Activated CD4-positive, alpha-beta T cell treated with anti-CD3 and anti-CD28 coated beads, Interleukin-2, amount 50 U/mL, for 48 hours (primary cell): ENCODE measurements at regions not wholly inside any gene's neighbourhood (a gene's known extent, or its start where the extent isn't known, plus 50 kb on each side); places are given as distances from the start of the nearest gene placed in this dataset.
"Not testable (repeated sequence)": the region's sequence is repeated elsewhere in the genome, so short reads cannot be mapped to it uniquely, and the experiment has no call there.

Source experiments
- DNase-seq, 2 experiments: peaks; one replicate each; pipeline ENCODE4 v3.0.0-alpha.2; 2020

DNA sequence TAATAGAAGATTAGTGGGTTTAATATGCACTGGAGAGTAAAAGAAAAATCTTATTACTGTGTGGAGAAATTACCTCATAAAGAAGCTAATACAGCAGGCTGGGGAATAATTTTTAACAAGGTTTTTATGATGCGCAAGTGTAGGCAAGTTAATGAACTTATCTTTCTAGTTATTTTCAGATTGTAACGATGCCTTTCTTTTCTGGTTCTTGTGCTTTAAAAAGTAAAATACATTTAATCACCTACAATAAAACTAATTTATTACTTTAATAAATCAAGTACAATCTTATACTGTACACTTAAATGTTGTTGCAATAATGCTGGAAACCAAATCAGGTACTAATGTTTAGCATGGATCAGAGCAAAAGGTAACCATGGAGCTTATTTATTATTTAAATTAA lies 266.6 kb downstream of the ZIC1 start:
- DNase-seq, result no peak

DNA sequence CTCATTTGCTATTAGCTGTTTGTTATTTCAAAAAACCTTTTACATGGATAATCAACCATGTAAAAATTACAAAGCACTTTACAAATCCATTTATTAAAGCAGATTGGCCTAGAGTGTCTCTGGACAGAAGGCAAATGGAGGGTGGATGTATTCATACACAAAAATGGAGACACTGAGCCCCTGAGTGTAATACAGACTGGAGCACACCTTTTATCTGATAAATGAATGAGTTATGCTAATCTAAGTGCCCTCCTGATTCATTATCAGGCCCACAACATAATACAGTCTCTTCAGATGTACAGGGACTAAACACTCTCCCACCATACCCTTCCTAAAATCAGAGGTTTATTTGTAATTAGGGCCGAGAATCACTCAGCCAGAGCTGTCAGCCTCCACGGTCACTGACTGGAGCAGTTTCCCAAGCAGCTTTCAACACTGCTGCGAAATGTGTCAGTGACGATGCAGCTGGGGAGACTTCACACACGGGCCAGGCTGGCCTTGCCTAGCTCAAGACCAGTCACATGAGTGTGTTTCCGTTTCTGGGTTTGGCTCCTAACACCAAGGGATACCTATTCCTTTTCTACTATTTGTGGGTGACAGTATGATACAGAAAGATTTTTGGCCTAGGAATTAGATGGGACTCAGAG lies 271.8 kb downstream of the ZIC1 start:
- no peak for DNase-seq

- no peak for DNase-seq
These were observed 279.7 kb downstream of the ZIC1 start for GRCh38 chr3:147688868-147689267.

DNA sequence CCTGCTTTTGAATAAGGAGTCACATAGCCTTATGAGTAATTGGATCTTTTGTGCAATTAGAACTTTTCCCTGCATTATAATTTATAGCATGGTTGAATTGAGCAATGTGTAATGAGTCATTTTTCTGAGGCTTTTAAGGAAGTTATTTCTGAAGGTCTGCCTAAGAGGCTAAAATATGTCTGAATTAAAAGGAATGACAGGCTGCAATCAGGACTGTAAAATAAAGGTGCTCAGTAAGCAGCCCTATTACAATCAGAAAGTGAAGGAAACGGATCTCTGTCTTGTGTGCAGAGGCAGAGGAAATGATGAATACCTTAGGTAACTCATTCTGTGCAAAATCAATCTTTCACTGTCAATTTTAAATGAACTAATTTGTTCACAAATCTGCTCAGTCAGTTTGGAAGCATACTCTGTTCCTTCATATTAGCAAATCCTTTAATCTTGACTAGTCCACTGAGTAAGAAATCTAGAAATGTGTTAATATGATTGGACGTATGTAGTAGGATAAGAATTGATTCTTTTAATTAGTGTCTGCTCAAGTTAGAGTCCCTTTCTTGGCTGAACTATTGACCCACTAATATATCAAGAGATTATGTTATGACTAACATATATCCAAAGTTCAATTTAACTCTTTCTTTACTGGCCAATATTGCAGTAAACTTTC lies 290.1 kb downstream of the ZIC1 start:
- DNase-seq, result no peak

DNA sequence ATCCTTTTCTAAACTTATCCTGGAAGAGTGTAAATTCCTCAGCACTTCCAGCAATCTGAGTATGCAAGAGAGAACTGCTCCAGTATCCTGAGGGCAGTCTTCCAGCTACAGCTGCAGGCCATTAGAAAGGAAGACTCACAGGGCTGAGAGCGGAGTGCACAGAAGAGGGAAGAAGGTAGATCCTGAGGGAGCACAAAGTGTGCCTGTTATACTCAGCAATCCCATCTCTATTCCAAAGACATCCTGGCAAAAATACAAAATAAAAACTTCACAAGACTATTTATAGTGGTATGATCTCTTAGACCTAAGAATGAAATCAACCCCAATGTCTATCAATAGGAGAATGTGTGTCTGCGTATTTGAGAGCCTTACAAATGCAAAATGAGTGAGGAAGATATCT lies 292.0 kb downstream of the ZIC1 start:
- DNase-seq, result no peak

DNA sequence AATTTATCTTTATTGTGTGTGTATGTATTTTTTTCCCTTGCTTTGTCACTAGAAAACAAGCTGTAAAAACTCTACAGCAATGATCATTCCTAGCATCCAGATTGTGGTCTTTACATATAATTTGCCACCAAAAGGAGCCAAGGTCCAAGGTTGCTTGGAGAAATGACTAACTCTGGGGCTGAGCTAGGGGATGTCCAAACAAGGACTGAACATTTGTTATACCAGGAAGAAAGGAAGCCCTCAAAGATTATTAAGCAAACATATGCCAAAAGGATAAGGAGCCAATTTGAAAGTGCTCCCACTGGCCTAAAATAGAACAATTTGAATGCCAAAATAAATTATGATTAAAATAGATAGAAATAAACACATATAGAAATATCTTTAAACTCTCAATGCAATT lies 293.3 kb downstream of the ZIC1 start:
- DNase-seq, result no peak

GRCh38 chr3:147705651-147706051 lies 296.5 kb downstream of the ZIC1 start:
- DNase-seq, result no peak

- DNase-seq, result not testable (repeated sequence)
These were observed 301.6 kb downstream of the ZIC1 start for GRCh38 chr3:147710753-147711152.

- DNase-seq, result no peak
These were observed 303.2 kb downstream of the ZIC1 start for GRCh38 chr3:147712357-147712756.

GRCh38 chr3:147712758-147713157 lies 303.6 kb downstream of the ZIC1 start:
- not testable (repeated sequence) for DNase-seq

DNA sequence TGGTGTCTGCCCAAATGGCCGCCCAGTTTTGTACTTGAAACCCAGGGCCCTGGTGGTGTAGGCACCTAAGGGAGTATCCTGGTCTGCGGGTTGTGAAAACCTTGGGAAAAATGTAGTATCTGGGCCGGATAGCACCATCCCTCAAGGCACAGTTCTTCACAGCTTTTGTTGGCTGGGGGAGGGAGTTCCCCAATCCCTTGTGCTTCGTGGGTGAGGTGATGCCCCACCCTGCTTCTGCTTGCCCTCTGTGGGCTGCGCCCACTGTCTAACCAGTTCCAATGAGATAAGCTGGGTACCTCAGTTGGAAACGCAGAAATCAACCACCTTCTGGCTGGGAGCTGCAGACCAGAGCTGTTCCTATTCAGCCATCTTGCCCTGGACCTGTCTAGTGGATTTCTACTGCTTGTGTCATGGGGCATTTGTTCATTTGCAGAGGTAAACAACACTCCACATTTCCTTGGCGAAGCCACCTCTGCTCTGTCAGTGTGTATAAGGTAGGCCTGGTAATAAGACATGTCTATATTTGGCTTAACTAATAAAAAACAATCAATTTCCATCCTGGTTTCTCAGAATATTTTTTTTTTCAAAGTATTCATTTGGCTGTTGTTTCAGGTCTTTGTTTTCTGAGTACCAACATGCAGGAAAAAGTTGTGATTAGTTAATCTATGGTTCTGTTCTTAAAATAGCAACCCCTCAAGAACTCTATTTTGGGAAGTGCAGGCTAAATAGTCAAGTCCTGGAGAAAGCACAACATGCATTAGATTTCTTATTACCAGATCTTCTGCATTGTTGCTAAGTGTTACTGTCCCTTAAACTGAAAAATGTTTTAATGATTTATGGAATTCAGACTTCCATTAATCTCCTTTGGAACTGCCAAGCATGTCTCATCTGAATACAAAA lies 304.3 kb downstream of the ZIC1 start:
- DNase-seq, result no peak

- DNase-seq, result no peak
These were observed 320.5 kb downstream of the ZIC1 start for GRCh38 chr3:147729641-147730040.

GRCh38 chr3:147730284-147730683 lies 321.1 kb downstream of the ZIC1 start:
- no peak for DNase-seq

DNA sequence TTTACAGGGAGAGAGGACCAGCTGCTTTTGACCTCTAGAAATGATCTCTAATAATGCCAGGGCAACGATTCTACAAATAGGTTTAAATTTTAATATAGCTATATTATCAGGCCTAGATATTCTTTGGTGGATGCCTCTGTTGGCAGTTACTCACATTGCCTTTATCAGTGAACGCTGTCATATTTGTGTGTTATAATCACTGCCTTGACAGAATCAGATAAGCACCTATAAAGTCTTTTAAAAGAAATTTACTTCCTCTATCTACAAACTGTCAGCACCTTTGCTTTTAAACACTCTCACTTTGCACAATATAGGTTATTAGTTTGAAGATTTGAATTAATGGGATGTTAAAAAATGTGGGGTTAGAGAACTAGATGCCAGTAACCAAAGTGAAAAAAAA lies 324.1 kb downstream of the ZIC1 start:
- no peak for DNase-seq

- DNase-seq, result no peak
These were observed 326.5 kb downstream of the ZIC1 start for GRCh38 chr3:147735616-147736015.

GRCh38 chr3:147736226-147736625 lies 327.1 kb downstream of the ZIC1 start:
- DNase-seq, result no peak

DNA sequence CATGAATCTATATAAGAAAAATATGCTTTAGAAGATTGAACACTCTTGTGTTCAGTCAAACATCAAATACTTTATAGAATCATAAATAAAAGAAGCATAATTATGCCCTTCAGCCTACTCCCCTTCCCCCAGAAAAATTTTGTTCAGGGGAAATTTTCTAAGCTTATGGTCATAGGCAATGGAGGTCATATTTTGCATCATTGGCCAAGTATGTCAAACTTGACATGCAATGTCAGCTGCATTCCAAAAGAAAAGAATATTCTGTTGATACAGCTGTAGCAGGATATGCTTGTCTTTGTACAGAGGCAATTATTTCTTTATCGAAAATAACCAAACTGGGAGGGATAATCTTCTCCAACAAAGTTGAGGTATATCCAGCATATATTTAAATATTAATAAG lies 328.2 kb downstream of the ZIC1 start:
- no peak for DNase-seq

DNA sequence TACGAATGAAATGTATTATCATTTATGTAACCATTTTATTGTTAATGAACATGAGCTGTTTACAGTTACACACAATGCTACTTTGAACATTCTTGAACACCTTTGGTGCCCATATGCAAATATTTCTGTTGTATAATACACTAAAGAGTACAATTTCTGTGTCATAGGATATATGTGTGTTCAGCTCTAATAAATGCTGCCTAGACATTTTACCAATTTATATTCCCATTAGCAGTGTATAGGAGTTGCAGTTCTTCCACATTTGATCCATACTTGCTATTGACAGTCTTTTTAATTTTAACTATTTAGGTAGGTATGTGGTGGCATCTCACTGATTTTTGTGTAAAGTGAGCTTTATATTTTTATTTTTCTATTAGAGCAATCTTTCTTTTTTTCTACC lies 331.8 kb downstream of the ZIC1 start:
- DNase-seq, result no peak

DNA sequence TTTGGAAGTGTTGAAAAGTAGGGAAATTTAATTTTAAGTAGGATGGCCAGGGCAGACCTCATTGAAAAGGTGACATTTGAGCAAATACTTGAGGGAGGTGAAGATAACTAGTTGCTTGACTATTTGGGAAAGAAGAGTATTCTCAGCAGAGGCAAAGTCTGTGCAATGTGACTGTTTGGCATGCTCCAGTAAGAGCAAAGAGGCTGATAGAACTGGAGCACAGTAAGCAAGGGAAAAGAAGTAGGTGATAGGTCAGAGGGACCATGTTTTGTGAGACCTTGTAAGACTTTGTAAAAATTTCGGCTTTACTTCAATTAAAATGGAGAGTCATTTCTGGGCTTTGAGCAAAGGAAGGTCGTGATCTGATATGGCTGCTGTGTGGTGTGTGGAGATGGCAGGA lies 335.8 kb downstream of the ZIC1 start:
- no peak for DNase-seq

DNA sequence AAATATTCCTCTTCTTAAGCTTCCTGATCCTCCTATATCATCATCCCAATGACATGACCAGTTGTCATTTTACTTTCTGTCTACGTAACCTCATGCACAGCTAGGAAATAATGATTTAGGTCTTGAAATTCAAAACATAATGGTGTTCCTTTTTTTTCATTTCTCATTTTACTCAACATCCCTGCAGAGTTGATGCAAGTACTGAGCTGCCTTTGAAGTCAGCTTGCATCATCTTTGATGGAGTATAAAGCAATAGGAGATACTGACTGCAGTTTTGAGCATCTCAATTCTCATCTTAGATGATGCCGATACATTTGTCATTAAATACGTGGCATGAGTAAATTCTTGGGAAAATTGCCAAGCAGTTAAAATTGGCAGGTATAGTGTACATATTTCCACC lies 346.1 kb downstream of the ZIC1 start:
- DNase-seq, result no peak

DNA sequence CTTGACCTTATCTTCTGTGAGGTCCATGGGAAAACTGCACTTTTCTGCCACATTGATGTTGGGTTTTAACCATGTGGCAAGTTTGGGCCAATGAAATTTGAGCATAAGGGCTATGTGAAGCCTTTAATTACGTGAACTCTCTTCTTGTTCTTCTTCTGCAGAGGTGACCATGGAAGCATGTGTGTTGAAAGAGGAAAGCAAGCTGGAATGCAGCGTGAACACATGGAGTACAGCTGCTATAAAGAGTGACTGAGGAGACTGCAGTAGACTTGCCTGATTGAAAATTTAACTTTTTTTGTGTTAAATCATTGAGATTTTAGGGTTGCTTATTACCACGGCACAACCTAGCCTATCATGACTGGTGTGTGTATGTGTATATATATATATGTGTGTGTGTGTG lies 347.3 kb downstream of the ZIC1 start:
- DNase-seq, result no peak

DNA sequence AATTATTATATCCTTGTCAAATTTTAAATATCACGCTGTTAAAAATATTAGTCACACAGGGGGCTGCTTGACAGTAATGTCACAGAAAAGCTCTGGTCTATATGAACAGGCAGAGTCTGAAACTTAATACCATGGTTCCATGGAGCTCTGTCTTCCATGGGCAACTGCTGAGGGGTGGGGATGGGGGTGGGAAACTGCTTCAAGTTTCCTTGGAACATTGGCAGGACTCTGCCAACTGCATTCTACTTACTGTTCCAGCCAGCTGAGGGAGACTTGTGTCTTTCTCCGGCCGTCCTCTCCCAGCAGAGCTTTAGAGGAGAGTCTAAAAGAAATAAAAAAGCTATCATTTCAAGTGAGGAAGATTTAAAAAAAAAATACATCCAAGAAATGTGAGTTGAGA lies 348.7 kb downstream of the ZIC1 start:
- no peak for DNase-seq

DNA sequence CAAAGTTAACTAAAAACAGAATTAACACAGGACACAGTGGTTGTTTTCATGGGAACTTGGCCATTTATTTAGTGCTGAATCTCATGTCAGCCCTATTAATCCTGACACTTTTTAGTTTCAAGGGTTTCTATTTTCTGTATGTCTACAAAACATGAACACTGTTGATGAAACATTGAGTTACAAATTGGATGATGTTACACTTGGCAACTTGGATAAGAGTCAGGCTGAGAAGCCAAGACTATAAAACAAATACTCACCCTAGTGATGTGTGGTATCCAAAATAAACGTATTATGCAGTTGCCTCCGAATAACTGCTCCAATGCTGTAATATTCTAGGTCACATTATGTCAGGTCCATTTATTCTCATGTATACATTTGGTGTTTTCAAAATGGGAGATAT lies 349.6 kb downstream of the ZIC1 start:
- no peak for DNase-seq

- no peak for DNase-seq
These were observed 350.9 kb downstream of the ZIC1 start for GRCh38 chr3:147760085-147760484.
